ENCODE measurements at regions not wholly inside any gene's neighbourhood (a gene's known extent, or its start where the extent isn't known, plus 50 kb on each side); places are given as distances from the start of the nearest gene placed in this dataset.

GRCh38 chr4:27770895-27771294 is 910.3 kb downstream of the STIM2 start:
- TF ChIP-seq EZH2 (IDR thresholded peaks at IDR 0.05; ENCODE audit: insufficient read depth, poor library complexity, severe bottlenecking) (no peak), EZH2phosphoT487 (IDR thresholded peaks at IDR 0.05; ENCODE audit: insufficient read depth, low read depth) (no peak)
